T-helper 1 cell (primary cell): ENCODE measurements at regions not wholly inside any gene's neighbourhood (a gene's known extent, or its start where the extent isn't known, plus 50 kb on each side); places are given as distances from the start of the nearest gene placed in this dataset.

ENCODE experiments used
- DNase-seq, 5 donors: peaks; one replicate each; pipeline ENCODE4 v3.0.0-alpha.2; 2012 to 2020

DNA sequence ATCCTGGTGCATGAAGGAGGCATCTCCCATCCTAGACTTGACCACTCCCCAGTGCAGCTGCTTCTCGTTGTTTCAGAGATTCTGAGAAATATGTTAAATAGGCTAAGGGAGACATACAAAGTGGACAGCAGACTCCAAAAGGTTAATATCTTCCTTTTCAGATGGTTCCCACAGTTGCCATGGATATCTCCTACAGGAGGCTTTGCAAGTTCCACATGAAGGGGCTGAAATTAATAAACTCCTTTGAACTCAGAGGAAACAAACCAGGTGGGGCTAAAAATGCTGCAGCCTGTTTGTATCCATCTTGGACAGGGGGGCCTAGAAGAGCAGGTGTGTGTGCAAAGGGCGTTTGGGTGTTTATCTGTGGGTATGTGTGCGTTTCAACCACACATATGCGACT lies 257.4 kb upstream of the XYLT1 start:
- DNase-seq, result no peak

DNA sequence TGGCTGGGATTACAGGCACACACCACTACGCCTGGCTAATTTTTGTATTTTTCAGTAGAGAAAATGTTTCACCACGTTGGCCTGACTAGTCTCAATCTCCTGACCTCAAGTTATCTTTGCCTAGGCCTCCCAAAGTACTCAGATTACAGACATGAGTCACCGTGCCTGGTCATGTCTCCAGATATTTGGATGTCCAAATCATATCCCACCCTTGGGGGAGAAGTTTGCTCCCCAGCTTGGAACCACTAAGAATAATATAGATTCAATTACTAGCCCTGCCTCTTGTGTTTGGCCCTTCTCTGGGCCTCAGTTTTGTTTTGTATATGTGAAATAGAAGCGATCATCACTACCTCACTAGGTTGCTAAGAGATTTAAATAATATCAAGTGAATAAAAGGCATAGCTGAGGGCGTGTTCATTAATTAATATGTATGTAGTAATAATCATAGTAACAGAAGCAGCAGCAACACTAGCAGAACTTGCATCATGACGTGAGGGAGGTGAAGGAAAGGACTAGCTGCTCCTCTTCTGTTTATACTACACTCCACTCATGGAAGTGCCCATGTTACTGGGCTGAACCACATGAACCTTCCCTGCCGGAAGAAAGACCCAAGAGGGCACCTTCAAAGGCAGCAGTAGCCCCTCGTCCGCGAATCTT lies 253.6 kb upstream of the XYLT1 start:
- no peak for DNase-seq

DNA sequence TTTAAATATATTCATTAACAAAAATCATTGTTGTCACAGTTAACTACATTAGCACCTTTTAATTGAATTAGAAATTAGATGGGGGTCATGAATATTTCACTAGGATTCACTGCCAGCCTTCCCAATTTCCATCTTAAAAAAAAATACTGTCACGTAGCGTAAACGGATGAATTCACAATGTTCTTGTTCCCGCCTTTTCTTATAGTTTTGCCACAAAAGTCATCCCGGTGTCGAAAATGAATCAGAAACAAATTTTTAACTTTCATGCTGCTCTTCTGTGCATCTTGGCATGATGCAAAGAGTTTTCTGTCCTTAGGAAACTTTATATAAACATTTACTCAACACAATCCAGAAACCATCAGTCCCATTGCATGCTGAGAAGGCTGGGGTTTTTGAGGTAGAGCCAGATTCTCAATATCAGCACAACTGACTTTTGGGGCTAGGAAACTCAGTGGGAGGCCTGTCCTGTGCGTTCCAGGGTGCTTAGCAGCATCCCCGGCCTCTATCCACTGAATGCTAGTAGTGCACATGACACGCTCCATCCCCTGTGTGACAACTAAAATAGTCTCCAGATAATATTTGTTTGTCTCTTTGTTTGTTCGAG lies 252.9 kb upstream of the XYLT1 start:
- no peak for DNase-seq

DNA sequence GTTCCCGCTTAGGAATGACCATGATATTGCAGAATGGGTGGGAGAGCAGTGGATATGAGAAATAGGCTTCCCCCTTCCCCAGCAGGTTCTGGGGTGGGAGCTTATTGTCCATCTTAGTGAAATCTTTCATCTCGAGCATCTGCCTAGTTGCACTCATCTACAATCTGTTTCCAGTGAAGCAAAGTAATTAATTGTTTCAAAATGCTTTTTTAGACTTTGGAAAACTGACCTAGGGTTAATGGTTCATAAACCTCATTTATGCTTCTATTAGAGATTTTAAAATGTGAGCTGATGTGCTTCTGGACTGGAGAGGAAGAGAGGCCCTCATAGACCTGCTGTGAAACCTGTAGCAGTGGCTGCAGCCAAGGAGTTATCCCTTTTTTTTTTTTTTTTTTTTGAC lies 247.7 kb upstream of the XYLT1 start:
- no peak for DNase-seq

DNA sequence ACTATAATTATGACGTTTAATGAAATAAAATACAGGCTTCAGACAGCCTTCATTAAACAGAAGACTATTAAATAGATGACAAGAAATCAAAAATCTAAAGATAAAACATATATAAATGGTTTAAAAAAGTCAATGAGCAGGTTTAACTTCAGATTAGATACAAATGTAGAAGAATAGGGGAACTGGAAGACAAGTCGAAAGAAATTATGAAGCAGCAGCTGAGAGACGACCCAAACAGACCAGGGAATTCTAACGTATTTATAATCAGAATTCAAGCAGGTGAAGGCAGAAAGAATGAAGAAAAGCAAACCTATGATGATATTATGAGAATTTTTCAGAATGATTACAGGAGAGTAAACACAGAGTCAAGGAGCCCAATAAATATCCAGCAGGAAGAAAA lies 235.1 kb upstream of the XYLT1 start:
- no peak for DNase-seq

DNA sequence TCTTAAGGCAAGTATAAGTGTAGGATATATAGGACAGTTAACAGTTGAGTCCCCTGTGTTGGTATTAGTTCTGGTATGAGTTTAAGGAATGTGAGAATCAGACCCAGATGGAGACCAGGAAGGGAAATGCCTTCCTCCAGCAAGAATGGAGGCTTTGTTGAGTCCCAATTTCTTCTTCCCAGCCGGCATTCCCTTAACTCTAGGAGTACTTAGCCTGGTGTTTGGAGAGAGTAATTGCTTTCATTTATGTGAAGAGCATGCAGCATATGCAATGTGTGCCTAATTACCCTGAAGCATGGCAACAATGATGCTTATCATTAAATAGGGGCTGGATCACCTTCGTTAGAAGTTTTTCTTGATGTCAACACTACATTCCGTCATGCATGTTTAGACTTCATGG lies 225.9 kb upstream of the XYLT1 start:
- no peak for DNase-seq

DNA sequence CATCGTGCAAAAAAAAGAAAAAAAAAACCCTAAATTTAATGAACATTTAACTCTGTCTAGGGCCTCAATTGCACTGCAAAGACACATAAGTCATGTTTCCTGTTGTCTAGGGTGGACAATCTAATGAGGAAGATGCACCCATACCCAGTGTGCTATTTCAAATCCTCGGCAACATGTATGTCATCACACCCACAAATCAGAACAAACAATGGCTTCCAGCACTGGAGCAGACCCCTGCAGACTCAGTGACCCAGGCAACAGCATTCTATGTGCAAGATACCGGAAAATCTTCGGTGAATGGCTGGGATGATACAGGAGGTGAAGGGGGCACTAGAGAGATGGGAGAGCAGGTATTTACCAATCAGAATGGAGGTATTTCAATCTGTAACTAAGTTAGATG lies 221.7 kb upstream of the XYLT1 start:
- no peak for DNase-seq

DNA sequence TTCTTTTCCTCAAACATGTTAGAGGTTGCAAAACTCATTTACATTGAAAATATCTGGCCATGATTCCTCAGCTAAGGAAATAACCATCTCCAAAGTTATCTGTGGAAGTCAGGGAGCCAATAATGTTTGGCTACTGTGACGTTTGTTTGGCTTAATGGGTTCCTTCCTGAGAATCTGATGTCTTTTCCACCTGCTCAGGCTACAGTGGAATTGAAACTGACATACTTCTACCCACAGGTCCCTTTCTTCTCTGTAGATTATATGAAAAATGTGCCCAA lies 221.1 kb upstream of the XYLT1 start:
- DNase-seq, result no peak

DNA sequence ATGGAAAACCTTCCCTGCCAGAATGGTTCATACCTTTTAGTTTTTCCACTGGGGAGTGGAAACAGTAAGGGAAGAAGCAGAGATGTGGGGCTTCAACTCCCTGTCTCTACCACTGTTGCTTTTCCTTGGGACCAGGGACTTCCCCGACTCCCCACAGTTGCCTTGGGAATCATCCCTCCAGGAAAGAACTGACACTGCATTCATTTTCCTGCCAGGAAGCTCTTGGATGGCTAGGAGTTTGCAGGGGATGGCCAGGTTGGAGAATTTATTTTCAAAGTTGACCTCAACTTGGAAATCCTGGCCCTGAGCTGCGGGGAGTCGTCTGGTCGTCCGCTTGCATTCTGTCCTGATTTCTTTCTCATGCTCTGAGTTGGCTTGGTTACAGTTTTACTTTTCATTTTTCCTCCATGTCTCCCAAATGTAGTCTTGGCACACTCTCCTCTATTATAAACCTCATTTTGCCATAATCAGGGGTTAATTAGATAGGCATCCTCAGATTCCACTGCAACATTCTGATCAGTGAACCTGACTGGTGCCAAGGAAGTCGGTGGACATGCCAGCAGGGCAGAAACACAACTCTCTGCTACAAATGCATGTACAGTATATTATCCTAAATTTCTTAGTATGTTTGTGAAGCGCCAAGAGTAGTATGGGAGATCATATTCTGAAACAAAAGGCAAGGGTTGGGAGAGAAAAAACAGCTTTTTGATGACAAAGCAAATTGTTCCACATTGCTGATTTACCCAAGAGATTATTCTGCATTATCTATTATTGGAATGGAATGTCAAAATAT lies 220.5 kb upstream of the XYLT1 start:
- DNase-seq, result no peak

DNA sequence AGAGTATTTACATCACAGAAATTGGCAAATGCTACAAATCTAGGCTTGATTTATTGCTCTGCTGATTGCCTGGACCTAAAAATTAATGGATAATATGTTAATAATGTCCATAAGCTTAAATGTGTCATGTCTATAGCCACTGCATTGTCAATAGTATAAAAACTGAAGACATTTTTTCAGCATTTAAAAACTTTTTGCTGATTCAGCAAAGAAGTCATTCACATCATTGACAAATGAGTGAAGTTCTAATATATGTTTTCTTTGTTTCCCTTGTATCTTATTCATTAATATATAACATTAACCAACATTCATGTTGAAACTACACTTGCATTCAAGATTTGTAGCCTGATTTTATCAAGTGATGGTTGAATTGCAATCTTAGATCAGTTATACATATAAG lies 214.7 kb upstream of the XYLT1 start:
- DNase-seq, result no peak

DNA sequence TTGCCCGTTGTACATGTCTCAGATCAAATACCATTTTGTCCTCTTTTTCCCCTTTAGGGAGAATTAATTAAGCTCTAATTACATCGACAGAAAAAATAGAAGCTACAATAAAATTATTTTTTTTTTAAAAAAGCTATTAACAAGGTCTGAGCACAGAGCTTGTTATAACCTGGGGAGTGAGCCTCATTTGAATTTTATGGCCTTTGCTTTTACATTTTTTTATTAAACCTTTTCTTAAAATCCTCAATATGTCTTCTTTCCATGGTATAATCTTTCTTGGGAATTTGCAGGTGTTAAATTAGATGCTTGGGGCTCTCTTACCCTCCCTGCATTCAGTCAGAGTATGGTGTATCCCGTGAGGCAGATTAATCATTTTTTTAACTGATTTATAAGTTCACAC lies 212.5 kb upstream of the XYLT1 start:
- DNase-seq, result no peak

DNA sequence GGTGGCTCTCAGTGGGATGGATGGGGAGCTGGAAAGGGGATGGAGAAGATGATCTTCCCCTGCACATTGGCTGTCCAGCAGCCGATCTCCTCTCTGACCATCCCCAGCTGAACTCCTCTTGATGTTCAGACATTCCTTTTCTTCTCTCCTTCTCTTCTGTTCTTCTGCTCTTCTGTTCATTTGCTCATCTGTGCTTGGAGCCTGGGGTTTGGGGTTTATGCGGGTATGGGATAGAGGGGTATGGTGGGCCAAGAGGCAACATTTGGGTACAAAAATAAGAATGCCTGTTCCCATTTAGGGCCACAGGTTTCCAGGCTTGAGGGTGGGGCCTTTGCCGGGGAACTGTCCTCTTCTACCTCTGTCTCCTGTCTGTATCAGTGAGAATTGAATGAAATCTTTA lies 205.4 kb upstream of the XYLT1 start:
- no peak for DNase-seq

DNA sequence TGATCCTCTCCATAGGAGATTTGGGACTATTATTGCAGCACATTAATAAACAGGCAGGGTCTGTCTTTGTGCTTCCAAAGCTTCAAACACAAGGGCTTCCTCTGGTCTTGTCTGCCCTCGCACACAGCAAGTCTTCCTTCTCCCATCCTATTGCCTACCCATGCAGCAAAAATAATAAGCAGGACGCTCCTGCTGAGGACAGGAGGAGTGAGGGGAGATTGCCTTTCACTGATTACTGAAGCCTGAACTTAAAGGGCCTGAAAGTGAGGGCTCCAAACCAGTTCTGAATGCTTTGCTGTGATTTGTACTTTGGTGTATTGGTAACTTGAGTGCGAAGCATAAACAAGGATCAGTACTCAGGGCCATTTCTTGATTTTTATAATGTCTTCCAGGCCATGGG lies 197.6 kb upstream of the XYLT1 start:
- no peak for DNase-seq

DNA sequence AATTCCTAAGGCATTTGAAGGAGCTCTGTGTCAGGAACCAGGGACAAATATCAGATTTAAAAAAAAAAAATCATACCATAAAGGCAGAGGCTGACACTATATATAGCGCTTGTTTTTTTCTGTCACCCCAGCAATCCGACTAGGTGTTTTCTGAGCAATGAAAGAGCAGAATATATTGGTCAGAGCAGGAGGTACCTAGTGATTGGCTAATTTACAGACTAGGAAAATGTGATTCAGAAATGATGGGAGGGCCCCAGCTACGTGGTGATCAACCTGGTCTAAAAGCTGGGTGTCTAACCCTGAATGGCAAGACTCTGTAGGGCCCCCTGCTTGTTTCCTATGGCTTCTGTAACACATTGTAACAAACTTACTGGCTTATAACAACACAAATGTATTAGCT lies 195.5 kb upstream of the XYLT1 start:
- DNase-seq, result no peak

DNA sequence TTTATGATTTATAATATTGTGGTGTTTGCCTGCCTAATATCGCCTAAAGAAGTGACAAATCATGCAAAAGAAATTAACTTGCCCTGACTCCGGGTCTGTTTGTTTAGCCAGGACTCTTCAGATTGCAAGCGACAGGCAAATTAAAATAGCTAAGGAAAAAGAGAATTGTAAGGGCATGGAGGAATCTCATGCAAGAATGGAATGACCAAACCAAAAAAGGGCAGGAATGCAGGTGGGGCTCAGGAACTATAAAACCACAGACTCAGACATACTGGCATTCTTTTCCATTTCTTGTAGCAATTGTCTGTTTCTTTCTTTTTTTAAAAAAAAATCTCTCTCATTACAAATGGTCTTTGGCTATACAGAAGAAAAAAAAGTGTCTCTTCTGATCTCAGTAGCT lies 188.1 kb upstream of the XYLT1 start:
- DNase-seq, result no peak

DNA sequence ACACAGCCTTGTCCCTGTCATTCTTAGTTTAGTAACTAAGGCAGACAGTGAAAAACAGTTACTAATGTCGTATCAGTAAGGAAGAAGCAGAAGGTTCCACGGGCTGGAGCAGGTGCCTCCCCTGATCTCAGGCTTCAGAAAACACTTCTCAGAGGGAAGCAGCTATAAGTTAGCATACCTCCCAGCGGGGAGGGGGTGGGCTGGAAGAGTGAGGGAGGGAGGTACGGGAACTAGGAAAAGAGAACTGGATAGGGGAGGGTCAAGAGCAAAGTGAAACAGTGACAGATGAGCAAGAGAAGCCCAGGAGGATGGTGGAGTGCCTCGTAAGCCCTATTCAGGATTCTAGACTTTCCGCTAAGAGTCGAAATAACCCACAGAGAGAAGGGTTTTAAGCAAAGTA lies 186.3 kb upstream of the XYLT1 start:
- no peak for DNase-seq

DNA sequence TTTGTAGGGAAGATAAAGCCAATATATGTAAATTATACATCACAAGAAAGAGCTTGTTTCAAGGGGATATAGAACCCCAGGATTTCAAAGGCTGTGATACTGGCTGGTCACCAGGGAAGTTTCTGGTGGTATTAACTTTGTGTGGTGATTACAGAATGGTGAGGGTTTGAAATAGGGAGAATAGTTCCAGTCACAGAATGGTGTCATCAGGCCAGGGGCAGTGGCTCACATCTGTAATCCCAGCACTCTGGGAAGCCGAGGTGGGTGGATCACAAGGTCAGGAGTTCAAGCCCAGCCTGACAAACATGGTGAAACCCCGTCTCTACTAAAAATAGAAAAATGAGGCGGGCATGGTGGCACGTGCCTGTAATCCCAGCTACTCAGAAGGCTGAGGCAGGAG lies 183.8 kb upstream of the XYLT1 start:
- no peak for DNase-seq

DNA sequence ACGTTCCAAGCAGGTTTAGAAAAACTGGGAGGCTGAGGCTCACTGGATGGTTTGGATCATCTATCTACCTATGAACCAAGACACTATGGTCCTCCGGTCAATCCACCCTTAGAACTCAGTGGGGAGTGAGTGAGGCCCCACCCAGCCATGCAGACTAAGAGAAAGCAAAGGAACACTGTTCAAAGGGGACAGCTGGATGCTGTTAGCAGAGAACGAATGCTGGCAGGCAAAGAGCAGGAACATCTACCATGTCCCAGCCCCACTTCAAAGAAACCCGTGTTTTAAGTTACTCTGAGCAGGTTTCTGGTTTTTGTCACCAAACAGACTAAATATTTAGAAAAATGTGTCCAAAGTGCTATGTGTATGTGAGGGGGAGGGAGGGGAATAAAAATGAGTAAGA lies 183.4 kb upstream of the XYLT1 start:
- no peak for DNase-seq

DNA sequence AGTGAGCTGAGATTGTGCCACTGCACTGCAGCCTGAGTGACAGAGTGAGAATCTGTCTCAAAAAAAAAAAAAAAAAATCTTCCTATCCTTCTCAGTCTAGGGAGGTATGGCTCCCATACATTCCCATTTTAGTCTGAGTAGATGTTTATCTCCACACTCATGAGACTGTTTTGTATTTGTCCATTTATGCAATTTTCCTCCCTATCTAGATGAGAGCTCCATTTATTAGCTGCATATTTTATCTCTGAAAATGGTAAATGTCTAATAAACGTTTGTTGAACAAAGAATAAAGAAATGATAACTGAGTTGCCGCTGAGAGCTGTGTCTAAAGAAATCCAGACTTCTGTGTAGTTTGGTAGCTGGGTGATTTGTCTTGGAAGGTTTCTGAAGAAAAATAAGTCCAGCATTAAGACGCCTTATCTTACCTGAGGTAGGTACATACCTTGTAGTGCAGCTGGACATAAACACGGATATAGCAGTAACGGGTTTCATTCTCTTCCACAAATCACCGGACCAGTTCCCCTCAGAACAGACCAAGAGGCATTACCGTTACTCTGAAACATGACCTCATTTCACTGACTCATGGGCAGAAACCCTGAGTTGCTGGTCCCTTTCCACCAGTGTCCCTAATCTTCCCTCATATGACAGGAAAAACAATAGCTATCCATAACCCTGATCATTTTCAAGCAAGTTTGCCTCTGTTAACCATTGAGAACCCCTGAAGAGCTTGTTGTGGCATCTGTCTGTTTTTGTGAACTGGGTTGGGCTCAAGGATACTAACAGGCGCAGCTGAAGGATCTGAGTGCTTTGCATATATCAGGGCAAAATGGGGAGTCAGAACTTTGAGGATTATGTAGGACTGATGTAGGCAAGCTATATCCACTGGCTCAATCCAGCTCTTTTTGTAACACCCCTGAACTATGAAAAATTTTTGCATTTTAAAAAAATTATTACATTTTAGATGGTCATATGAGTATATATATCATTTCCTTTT lies 177.4 kb upstream of the XYLT1 start:
- no peak for DNase-seq

DNA sequence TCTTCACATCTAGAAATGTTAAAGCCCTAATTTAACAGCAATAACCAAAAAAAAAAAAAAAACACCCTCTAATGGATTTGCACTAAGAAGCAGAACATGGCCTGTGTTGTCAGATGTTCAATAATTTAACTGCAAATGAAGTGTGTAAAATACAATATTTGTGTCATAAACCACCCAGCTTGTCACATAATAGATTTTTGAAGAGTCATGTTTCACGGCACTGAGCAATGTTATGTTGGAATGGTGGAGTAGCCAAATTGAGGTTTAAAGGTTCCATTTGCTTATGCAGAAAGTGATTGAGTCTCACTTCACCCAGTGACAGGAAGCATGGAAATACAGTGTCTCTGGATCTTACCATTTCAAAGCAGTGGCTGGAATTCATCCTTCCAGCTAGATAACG lies 173.2 kb upstream of the XYLT1 start:
- no peak for DNase-seq

DNA sequence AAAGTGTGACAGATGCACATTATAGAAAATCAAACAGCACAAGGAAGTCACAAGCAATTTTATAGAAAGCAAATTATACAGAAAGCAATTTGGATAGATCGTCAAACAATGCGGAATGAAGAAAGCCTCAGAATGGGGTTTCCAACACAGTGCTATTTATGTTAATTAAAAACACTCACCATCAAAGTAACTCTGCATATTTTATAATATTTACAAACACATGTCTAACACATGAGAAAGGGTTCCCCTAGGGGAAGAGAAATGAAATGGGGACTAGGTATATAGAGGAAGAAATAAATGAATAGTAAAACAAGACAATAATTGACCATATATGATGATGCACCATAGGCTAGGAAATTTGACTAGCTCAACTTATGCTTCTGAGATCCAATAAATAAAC lies 171.2 kb upstream of the XYLT1 start:
- DNase-seq, result no peak

DNA sequence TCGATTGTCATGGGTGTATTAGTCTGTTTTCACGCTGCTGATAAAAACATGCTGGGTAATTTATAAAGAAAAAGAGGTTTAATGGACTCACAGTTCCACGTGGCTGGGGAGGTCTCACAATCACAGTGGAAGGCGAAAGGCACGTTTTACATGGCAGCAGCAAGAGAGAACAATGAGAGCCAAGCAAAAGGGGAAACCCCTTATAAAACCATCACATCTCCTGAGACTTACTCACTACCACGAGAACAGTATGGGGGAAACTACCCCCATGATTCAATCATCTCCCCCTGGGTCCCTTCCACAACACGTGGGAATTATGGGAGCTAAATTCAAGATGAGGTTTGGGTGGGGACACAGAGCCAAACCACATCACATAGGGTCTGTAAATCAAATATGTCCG lies 167.4 kb upstream of the XYLT1 start:
- no peak for DNase-seq

DNA sequence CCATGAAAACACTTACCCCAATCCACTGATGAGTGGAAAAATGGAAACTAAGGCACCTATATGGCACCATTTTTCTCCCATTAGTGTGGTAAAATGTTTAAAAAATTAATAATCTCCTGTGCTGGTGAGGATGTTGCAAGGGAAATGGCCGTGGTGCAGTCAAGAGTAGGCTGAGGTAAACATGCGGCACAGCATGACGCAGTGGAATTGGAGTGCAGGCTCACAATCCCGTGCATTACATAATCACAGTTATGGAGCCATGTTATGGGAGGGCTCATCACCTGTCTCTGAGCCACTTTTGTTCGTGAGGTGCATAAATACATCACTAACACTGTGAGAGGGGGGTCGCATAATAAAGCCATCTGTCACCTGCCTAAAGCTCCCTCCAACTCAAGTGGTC lies 164.4 kb upstream of the XYLT1 start:
- no peak for DNase-seq
